DND-41 (cell line): ENCODE measurements at regions not wholly inside any gene's neighbourhood (a gene's known extent, or its start where the extent isn't known, plus 50 kb on each side); places are given as distances from the start of the nearest gene placed in this dataset.
"Not testable (repeated sequence)": the region's sequence is repeated elsewhere in the genome, so short reads cannot be mapped to it uniquely, and the experiment has no call there.

Experiments
- ATAC-seq: fragments of 200-7000 bp; cut with Tn5 transposase; 3 replicates; pipeline ENCODE4 v1.9.1; 2021; ENCODE audit warnings: low read depth; ENCODE audit not compliant: insufficient read depth
- DNase-seq: peaks from one replicate; pipeline ENCODE4 v3.0.0-alpha.2; 2020
- H2AFZ ChIP-seq: 2 replicates; pipeline ENCODE4 v1.6.0; 2012; ENCODE audit warnings: low read depth, low read length
- H3K27ac ChIP-seq: 2 replicates; pipeline ENCODE4 v1.5.1; 2012; ENCODE audit warnings: low read length, inconsistent platforms
- H3K27me3 ChIP-seq: fragments of 200-600 bp; sonication (generic); 2 replicates; pipeline ENCODE4 v1.6.0; 2012; ENCODE audit warnings: low read length, mild to moderate bottlenecking, inconsistent platforms; ENCODE audit not compliant: insufficient read depth, poor library complexity
- H3K36me3 ChIP-seq: 2 replicates; pipeline ENCODE4 v1.5.1; 2012; ENCODE audit warnings: low read length, inconsistent platforms; ENCODE audit not compliant: insufficient read depth
- H3K4me1 ChIP-seq: 2 replicates; pipeline ENCODE4 v1.5.1; 2012; ENCODE audit warnings: mild to moderate bottlenecking, low read length; ENCODE audit not compliant: insufficient read depth
- H3K4me2 ChIP-seq: 2 replicates; pipeline ENCODE4 v1.6.0; 2012; ENCODE audit warnings: mild to moderate bottlenecking, moderate library complexity, low read length, inconsistent platforms; ENCODE audit not compliant: insufficient read depth
- H3K4me3 ChIP-seq, 2 experiments: fragments of 200-600 bp in 1 of 2; shearing (Covaris generic) in 1 of 2; 2 replicates each; pipeline ENCODE4 v1.5.1; 2012 to 2016; ENCODE audit warnings: inconsistent platforms in 2 of 2, low read length in 2 of 2, mild to moderate bottlenecking in 2 of 2, low read depth in 1 of 2, moderate library complexity in 1 of 2
- H3K79me2 ChIP-seq: 2 replicates; pipeline ENCODE4 v1.6.0; 2012; ENCODE audit warnings: low read length, inconsistent platforms; ENCODE audit not compliant: insufficient read depth
- H3K9ac ChIP-seq: 2 replicates; pipeline ENCODE4 v1.6.0; 2012; ENCODE audit warnings: low read depth, mild to moderate bottlenecking, inconsistent platforms, low read length, moderate library complexity
- H3K9me3 ChIP-seq: 2 replicates; pipeline ENCODE4 v1.5.1; 2012; ENCODE audit warnings: low read length, moderate library complexity, mild to moderate bottlenecking, inconsistent platforms; ENCODE audit not compliant: insufficient read depth, severe bottlenecking
- H4K20me1 ChIP-seq: 2 replicates; pipeline ENCODE4 v1.6.0; 2012; ENCODE audit warnings: low read length; ENCODE audit not compliant: insufficient read depth
- EZH2 ChIP-seq: IDR thresholded peaks from 3 replicates; pipeline ENCODE4 v1.6.1; 2012; ENCODE audit warnings: borderline replicate concordance, low read depth, mild to moderate bottlenecking, moderate library complexity, low read length, inconsistent platforms; ENCODE audit not compliant: severe bottlenecking
- TF ChIP-seq, protein P1 (sequence below): IDR thresholded peaks from 2 replicates; pipeline ENCODE4 v1.5.1; 2012; ENCODE audit warnings: borderline replicate concordance, low read length, moderate library complexity, mild to moderate bottlenecking; ENCODE audit not compliant: poor library complexity, severe bottlenecking; ENCODE audit errors: extremely low read depth

DNA sequence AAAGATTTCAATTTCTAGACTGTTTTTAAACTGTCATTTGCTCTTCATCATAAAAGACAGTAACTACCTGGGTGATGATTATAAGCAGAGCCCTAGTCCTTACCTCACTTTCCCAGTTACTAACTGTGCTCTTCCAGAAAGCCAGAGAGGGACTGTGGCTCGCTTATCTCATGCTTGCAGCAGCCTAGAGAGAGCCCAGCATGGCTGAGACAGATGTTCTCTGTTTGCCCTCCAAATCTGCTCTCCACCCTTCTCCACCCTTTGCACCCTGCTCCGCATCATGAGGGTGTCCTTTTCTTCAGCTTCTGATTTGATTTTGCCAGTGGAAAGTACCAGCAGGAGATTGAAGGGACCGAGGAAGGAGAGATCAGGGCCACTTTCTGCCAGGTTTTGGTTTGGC is 61.2 kb upstream of the SELENOP start:
- H3K27ac ChIP-seq: no peak overlapping the region
- H2AFZ ChIP-seq: no peak overlapping the region
- peaks cover 12% of the 10 kb centered on the region for H3K27me3 ChIP-seq
- no peaks in the 10 kb centered on the region for H3K4me1 ChIP-seq
- H3K4me2 ChIP-seq: no peak overlapping the region
- no peaks in the 10 kb centered on the region for H3K9me3 ChIP-seq
- no peak for DNase-seq
- ATAC-seq: no peak
- no peak overlapping the region for H3K9ac ChIP-seq
- no peaks in the 10 kb centered on the region for H3K36me3 ChIP-seq
- no peaks in the 10 kb centered on the region for H4K20me1 ChIP-seq
- H3K79me2 ChIP-seq: no peaks in the 10 kb centered on the region
- H3K4me3 ChIP-seq: no peak overlapping the region
- no peak for TF ChIP-seq EZH2
- TF ChIP-seq, protein P1, sequence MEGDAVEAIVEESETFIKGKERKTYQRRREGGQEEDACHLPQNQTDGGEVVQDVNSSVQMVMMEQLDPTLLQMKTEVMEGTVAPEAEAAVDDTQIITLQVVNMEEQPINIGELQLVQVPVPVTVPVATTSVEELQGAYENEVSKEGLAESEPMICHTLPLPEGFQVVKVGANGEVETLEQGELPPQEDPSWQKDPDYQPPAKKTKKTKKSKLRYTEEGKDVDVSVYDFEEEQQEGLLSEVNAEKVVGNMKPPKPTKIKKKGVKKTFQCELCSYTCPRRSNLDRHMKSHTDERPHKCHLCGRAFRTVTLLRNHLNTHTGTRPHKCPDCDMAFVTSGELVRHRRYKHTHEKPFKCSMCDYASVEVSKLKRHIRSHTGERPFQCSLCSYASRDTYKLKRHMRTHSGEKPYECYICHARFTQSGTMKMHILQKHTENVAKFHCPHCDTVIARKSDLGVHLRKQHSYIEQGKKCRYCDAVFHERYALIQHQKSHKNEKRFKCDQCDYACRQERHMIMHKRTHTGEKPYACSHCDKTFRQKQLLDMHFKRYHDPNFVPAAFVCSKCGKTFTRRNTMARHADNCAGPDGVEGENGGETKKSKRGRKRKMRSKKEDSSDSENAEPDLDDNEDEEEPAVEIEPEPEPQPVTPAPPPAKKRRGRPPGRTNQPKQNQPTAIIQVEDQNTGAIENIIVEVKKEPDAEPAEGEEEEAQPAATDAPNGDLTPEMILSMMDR: no peak

DNA sequence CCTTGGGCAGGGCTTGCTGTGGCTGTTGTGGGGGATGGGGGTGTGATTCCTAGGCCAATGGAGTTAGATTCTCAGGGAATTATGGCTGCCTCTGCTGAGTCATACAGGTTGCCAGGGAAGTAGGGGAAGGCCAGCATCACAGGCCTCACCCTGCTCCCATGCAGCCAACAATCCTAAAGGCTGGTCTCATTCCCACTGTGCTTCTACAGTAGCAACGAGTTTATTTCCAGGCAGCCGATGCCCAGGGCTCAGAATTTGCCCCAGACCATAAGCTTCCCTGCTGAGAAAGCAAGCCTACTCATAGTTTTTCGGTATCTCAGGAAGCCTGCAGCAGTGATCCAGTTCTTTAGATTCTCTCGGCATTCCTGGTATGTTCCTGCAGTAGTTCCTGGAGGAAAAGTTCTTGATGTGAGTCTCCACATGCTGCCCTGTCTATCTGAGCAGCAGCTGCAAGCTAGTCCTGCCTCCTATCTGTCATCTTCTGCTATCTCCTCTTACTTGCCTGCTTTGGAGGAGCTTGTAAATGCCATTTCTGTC is 59.3 kb upstream of the SELENOP start:
- Histone ChIP-seq H3K36me3 (no peaks in the 10 kb centered on the region), H3K9ac (no peak overlapping the region), H3K4me2 (no peak overlapping the region), H3K9me3 (no peaks in the 10 kb centered on the region), H3K27ac (no peak overlapping the region), H3K27me3 (peaks cover 9% of the 10 kb centered on the region), H3K4me3 (no peak overlapping the region), H3K79me2 (no peaks in the 10 kb centered on the region), H3K4me1 (no peaks in the 10 kb centered on the region), H2AFZ (no peak overlapping the region), H4K20me1 (no peaks in the 10 kb centered on the region)
- ATAC-seq: no peak
- DNase-seq: no peak
- TF ChIP-seq, protein P1: no peak
- no peak for TF ChIP-seq EZH2

DNA sequence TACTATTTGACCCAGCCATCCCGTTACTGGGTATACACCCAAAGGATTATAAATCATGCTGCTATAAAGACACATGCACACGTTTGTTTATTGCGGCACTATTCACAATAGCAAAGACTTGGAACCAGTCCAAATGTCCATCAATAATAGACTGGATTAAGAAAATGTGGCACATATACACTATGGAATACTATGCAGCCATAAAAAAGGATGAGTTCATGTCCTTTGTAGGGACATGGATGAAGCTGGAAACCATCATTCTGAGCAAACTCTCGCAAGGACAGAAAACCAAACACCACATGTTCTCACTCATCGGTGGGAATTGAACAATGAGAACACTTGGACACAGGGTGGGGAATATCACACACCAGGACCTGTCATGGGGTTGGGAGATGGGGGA is 56.7 kb upstream of the SELENOP start:
- H3K79me2 ChIP-seq, ATAC-seq, H3K9ac ChIP-seq, H2AFZ ChIP-seq, H3K4me1 ChIP-seq, H3K27ac ChIP-seq, H3K36me3 ChIP-seq, H3K9me3 ChIP-seq, H3K27me3 ChIP-seq, H3K4me3 ChIP-seq, DNase-seq, H4K20me1 ChIP-seq, H3K4me2 ChIP-seq: not testable (repeated sequence)

DNA sequence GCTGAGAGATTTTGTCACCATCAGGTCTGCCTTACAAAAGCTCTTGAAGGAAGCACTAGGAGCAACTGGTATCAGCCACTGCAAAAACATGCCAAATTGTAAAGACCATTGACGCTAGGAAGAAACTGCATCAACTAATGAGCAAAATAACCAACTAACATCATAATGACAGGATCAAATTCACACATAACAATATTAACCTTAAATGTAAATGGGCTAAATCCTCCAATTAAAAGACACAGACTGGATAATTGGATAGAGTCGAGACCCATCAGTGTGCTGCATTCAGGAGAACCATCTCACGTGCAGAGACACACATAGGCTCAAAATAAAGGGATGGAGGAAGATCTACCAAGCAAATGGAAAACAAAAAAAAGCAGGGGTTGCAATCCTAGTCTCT is 53.1 kb upstream of the SELENOP start:
- H3K36me3 ChIP-seq, H4K20me1 ChIP-seq, ATAC-seq, DNase-seq, H3K4me3 ChIP-seq, H3K9ac ChIP-seq, H3K27ac ChIP-seq, H3K4me2 ChIP-seq, H3K4me1 ChIP-seq, H3K27me3 ChIP-seq, H3K79me2 ChIP-seq, H2AFZ ChIP-seq, H3K9me3 ChIP-seq: not testable (repeated sequence)
